ENCODE measurements at regions not wholly inside any gene's neighbourhood (a gene's known extent, or its start where the extent isn't known, plus 50 kb on each side); places are given as distances from the start of the nearest gene placed in this dataset.

DNA sequence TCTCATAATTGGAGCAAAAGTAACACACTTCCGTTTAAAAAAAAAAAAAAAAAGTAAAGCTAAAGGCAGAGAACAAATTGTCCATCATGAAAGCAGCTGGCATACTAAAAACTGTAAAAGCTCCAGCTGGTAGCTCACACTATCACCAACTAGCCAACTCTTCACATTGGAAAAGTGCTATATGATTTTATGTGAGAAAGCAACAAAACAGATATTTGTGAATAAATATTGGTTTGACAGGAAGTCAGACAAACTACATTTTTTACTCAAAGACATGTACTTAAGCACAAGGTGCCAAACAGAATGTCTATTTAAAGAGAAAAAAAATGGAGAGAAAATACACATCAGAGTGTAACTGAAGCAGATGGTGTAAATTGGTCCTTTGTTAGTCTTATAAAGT lies 231.2 kb upstream of the CADM2 start:
- TF ChIP-seq CTCF (IDR thresholded peaks at IDR 0.05 in 2 of 3, conservative IDR thresholded peaks at IDR 0.05 in 1 of 3; ENCODE audit: control insufficient read depth in 2 of 3, extremely low read depth in 1 of 3, insufficient read depth in 1 of 3, low read depth in 3 of 3, low read length in 3 of 3) = no peak
- no peak for TF ChIP-seq POLR2AphosphoS2 (IDR thresholded peaks at IDR 0.05; ENCODE audit: low read depth, low read length)
- TF ChIP-seq, protein P1, sequence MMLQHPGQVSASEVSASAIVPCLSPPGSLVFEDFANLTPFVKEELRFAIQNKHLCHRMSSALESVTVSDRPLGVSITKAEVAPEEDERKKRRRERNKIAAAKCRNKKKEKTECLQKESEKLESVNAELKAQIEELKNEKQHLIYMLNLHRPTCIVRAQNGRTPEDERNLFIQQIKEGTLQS (IDR thresholded peaks at IDR 0.05; ENCODE audit: borderline replicate concordance, extremely low read depth, low read depth, low read length) = no peak
- TF ChIP-seq POLR2A (IDR thresholded peaks at IDR 0.05; ENCODE audit: low read depth, low read length) = no peak
- no peak for TF ChIP-seq SREBF2 (IDR thresholded peaks at IDR 0.05; ENCODE audit: low read length)
- no peak for TF ChIP-seq RFX5 (IDR thresholded peaks at IDR 0.05; ENCODE audit: low read depth, low read length)
- no peak for TF ChIP-seq YY1 (IDR thresholded peaks at IDR 0.05; ENCODE audit: low read depth, low read length)
- TF ChIP-seq ATF7 (IDR thresholded peaks at IDR 0.05; ENCODE audit: low read depth) = no peak
- no peak for TF ChIP-seq PML (IDR thresholded peaks at IDR 0.05; ENCODE audit: low read length)
- no peak for TF ChIP-seq SUPT20H (IDR thresholded peaks at IDR 0.05; ENCODE audit: borderline replicate concordance, control insufficient read depth, low read depth, low read length)
- no peak for TF ChIP-seq HDAC6 (IDR thresholded peaks at IDR 0.05; ENCODE audit: unreplicated experiment)
- no peak for TF ChIP-seq ZZZ3 (IDR thresholded peaks at IDR 0.05; ENCODE audit: control insufficient read depth, insufficient read length, low read depth)
